ENCODE measurements at regions not wholly inside any gene's neighbourhood (a gene's known extent, or its start where the extent isn't known, plus 50 kb on each side); places are given as distances from the start of the nearest gene placed in this dataset.

- intact Hi-C loops (cut with DNase I), result no loop called here
- H3K27ac ChIP-seq, result no peak overlapping the region
- H3K36me3 ChIP-seq, result no peaks in the 10 kb centered on the region
- no peaks in the 10 kb centered on the region for H3K4me1 ChIP-seq
- TF ChIP-seq, protein P1, sequence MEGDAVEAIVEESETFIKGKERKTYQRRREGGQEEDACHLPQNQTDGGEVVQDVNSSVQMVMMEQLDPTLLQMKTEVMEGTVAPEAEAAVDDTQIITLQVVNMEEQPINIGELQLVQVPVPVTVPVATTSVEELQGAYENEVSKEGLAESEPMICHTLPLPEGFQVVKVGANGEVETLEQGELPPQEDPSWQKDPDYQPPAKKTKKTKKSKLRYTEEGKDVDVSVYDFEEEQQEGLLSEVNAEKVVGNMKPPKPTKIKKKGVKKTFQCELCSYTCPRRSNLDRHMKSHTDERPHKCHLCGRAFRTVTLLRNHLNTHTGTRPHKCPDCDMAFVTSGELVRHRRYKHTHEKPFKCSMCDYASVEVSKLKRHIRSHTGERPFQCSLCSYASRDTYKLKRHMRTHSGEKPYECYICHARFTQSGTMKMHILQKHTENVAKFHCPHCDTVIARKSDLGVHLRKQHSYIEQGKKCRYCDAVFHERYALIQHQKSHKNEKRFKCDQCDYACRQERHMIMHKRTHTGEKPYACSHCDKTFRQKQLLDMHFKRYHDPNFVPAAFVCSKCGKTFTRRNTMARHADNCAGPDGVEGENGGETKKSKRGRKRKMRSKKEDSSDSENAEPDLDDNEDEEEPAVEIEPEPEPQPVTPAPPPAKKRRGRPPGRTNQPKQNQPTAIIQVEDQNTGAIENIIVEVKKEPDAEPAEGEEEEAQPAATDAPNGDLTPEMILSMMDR (IDR thresholded peaks at IDR 0.05), result no peak
- TF ChIP-seq POLR2A (IDR thresholded peaks at IDR 0.05), result no peak
- H3K9me3 ChIP-seq, result no peaks in the 10 kb centered on the region
- no peak overlapping the region for H3K4me3 ChIP-seq (replicated peaks in 1 of 3)
- H3K27me3 ChIP-seq, result no peaks in the 10 kb centered on the region
- WGBS, 2 donors, result 42 to 64% methylated on average over 2 of the region's 2 CpGs
- DNase-seq, result no peak
These were observed 1042.3 kb downstream of the FSTL5 start for GRCh38 chr4:161121451-161121850.

DNA sequence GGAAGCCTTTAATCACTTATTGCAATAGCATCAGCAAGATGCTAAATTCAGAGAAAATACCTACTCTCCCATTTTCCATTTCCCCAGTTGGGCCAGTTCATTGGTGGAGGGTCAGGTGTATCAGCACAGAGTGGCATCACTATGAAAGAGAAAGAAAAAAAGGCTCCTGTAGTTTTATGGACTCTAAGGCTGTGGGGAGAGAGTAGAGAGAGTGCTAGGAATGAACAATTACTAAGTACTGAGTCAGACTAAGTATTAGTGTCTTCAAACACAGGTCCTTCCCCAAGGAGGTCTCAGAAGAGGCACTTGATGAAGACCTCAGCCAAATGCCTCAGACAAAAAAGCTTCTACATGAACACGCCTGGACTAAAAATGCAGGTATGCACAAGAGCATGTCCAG lies 1061.9 kb downstream of the FSTL5 start:
- no peaks in the 10 kb centered on the region for H3K36me3 ChIP-seq

GRCh38 chr4:161097821-161098220 lies 1066.0 kb downstream of the FSTL5 start:
- Histone ChIP-seq H3K27ac (no peak overlapping the region), H3K27me3 (no peaks in the 10 kb centered on the region), H3K4me3 (replicated peaks in 1 of 3) (no peak overlapping the region), H3K36me3 (no peaks in the 10 kb centered on the region), H3K9me3 (no peaks in the 10 kb centered on the region), H3K4me1 (no peaks in the 10 kb centered on the region)
- TF ChIP-seq, protein P1 (IDR thresholded peaks at IDR 0.05), result no peak
- no peak for TF ChIP-seq POLR2A (IDR thresholded peaks at IDR 0.05)
- intact Hi-C loops (cut with DNase I), result no loop called here
- DNase-seq, result no peak

More for the DNA sequence above, 1061.9 kb downstream of the FSTL5 start:
- Histone ChIP-seq H3K27ac (no peak overlapping the region), H3K4me3 (replicated peaks in 1 of 3) (no peak overlapping the region), H3K27me3 (no peaks in the 10 kb centered on the region), H3K4me1 (no peaks in the 10 kb centered on the region), H3K9me3 (no peaks in the 10 kb centered on the region)
- intact Hi-C loops (cut with DNase I), result no loop called here
- WGBS, 2 donors, result 3 to 24% methylated on average over 1 of the region's 1 CpG
- TF ChIP-seq, protein P1 (IDR thresholded peaks at IDR 0.05), result no peak
- TF ChIP-seq POLR2A (IDR thresholded peaks at IDR 0.05), result no peak
- no peak for DNase-seq

GRCh38 chr4:161061046-161061445 lies 1102.8 kb downstream of the FSTL5 start:
- no peak for TF ChIP-seq POLR2A (IDR thresholded peaks at IDR 0.05)
- TF ChIP-seq, protein P1 (IDR thresholded peaks at IDR 0.05), result no peak
- intact Hi-C loops (cut with DNase I), result no loop called here
- DNase-seq, result no peak
- no peaks in the 10 kb centered on the region for H3K4me1 ChIP-seq
- H3K36me3 ChIP-seq, result no peaks in the 10 kb centered on the region
- H3K27ac ChIP-seq, result no peak overlapping the region
- 82 to 87% methylated on average over 1 of the region's 1 CpG for WGBS, 2 donors
- H3K4me3 ChIP-seq (replicated peaks in 1 of 3), result no peak overlapping the region
- no peaks in the 10 kb centered on the region for H3K9me3 ChIP-seq
- no peaks in the 10 kb centered on the region for H3K27me3 ChIP-seq

Data from thyroid gland (tissue), 4 donors.